GM12891 (cell line): ENCODE measurements at regions not wholly inside any gene's neighbourhood (a gene's known extent, or its start where the extent isn't known, plus 50 kb on each side); places are given as distances from the start of the nearest gene placed in this dataset.

Experiments used
- POLR2A ChIP-seq: IDR thresholded peaks from 2 replicates; pipeline ENCODE4 v1.6.1; 2011; ENCODE audit warnings: low read depth, low read length, control low read depth
- POLR2AphosphoS5 ChIP-seq: IDR thresholded peaks from 2 replicates; pipeline ENCODE4 v1.6.1; 2011; ENCODE audit warnings: low read depth, low read length, control low read depth
- TAF1 ChIP-seq: IDR thresholded peaks from 2 replicates; pipeline ENCODE4 v1.6.1; 2011; ENCODE audit warnings: low read depth, low read length, control low read depth

- TF ChIP-seq POLR2A (no peak), POLR2AphosphoS5 (no peak), TAF1 (no peak)
Observed at GRCh38 chr10:78641693-78642092, 427.1 kb upstream of the ZMIZ1 start.
